DMS 273 treated with DMSO at 0.1 percent for 48 hours (cell line): ENCODE measurements at regions not wholly inside any gene's neighbourhood (a gene's known extent, or its start where the extent isn't known, plus 50 kb on each side); places are given as distances from the start of the nearest gene placed in this dataset.
"Not testable (repeated sequence)": the region's sequence is repeated elsewhere in the genome, so short reads cannot be mapped to it uniquely, and the experiment has no call there.

ENCODE experiments used
- DNase-seq: peaks from one replicate; lab custom pipeline; 2025; lab: John Stamatoyannopoulos, UW

- DNase-seq = no peak
Observed at GRCh38 chr13:44780591-44781280, 204.6 kb upstream of the TSC22D1 start.

- no peak for DNase-seq
Observed at GRCh38 chr13:44778761-44779484, 202.8 kb upstream of the TSC22D1 start.

- not testable (repeated sequence) for DNase-seq
Observed at GRCh38 chr13:44775290-44775689, 199.2 kb upstream of the TSC22D1 start.

GRCh38 chr13:44770951-44771350, 194.8 kb upstream of the TSC22D1 start:
- no peak for DNase-seq

- DNase-seq = no peak
Observed at GRCh38 chr13:44769686-44770085, 193.6 kb upstream of the TSC22D1 start.

- DNase-seq = no peak
Observed at GRCh38 chr13:44768775-44769581, 192.8 kb upstream of the TSC22D1 start.

GRCh38 chr13:44768239-44768638, 192.1 kb upstream of the TSC22D1 start:
- DNase-seq = no peak

- no peak for DNase-seq
Observed at GRCh38 chr13:44765001-44765471, 188.9 kb upstream of the TSC22D1 start.

- DNase-seq = no peak
Observed at GRCh38 chr13:44764302-44764692, 188.2 kb upstream of the TSC22D1 start.

GRCh38 chr13:44763615-44764301, 187.6 kb upstream of the TSC22D1 start:
- no peak for DNase-seq

GRCh38 chr13:44762911-44763310, 186.8 kb upstream of the TSC22D1 start:
- DNase-seq = no peak

GRCh38 chr13:44760434-44760833, 184.3 kb upstream of the TSC22D1 start:
- DNase-seq = no peak

- no peak for DNase-seq
Observed at GRCh38 chr13:44759384-44760360, 183.5 kb upstream of the TSC22D1 start.

- no peak for DNase-seq
Observed at GRCh38 chr13:44758630-44759383, 182.7 kb upstream of the TSC22D1 start.

- no peak for DNase-seq
Observed at GRCh38 chr13:44757671-44758070, 181.5 kb upstream of the TSC22D1 start.

GRCh38 chr13:44756276-44756810, 180.2 kb upstream of the TSC22D1 start:
- DNase-seq = no peak

GRCh38 chr13:44755872-44756271, 179.7 kb upstream of the TSC22D1 start:
- no peak for DNase-seq

- DNase-seq = no peak
Observed at GRCh38 chr13:44752164-44752563, 176.0 kb upstream of the TSC22D1 start.

- no peak for DNase-seq
Observed at GRCh38 chr13:44750630-44751029, 174.5 kb upstream of the TSC22D1 start.

GRCh38 chr13:44749906-44750305, 173.8 kb upstream of the TSC22D1 start:
- DNase-seq = no peak
